Heart left ventricle (tissue), 13 donors: ENCODE measurements at regions not wholly inside any gene's neighbourhood (a gene's known extent, or its start where the extent isn't known, plus 50 kb on each side); places are given as distances from the start of the nearest gene placed in this dataset.

Experiments
- POLR2A ChIP-seq, 2 donors: fragments of 450-650 bp; IDR thresholded peaks; one replicate each; pipeline ENCODE4 v1.6.1; 2017; ENCODE audit warnings: antibody characterized with exemption in 2 of 2, mild to moderate bottlenecking in 2 of 2, moderate library complexity in 2 of 2
- TF ChIP-seq, protein P1 (sequence below), 12 donors: fragments of 200-600 bp; sonication (generic) in 4 of 12; IDR thresholded peaks; one replicate each; pipeline versions ENCODE4 v1.5.0 to v1.8.0; 2018 to 2022; ENCODE audit warnings: antibody characterized with exemption in 12 of 12, mild to moderate bottlenecking in 5 of 12
- donor health status: ischemic (EF 13 %, LVEDD 7.1; RV severe dilation, severe dysfunction).
- donor health status: DM: no; HTN: yes; CAD: no.
- donor health status: DM: no; HTN: no; CAD: no.
- donor health status: ischemic (EF 25% LVEDD 6.9; RV normal size, moderate dysfunction).
- donor health status: ischemic (EF 25% LVEDD 5.7; RV mildly dilated, moderate dysfunction).
- donor health status: ischemic (EF 35%, LVEDD 5.7; RV mildly dilated, moderate dysfunction).
- donor health status: nonischemic (EF 11% LVEDD 7.7; RV severe dilation, severe dysfunction).
- donor health status: DM: yes; HTN: yes; CAD: no.
- donor health status: PGD.
- donor health status: ischemic (EF 29% LVEDD 5.4; RV normal size, mild dysfunction).
- donor health status: nonischemic (EF 23%, LVEDD 6.1; RV moderate dilation, normal function).

DNA sequence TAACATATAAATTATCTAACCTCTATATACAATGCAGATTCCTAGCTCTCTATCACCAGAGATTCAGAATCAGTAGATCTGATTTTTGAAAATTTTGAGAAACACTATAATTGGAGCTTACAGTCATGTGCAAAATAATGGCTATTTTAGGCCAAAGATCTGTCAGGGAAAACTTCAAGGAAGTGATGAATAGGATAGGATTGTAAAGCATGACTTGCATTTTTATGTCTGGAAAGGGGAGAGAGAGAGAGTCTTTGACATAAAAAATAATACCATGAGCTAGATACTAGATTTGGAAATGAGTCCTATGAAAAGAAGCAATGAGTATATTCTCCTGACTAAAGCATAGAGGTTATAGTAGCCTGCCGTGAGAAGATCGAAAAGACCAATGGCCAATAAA, 181.1 kb downstream of the SDHAF3 start:
- TF ChIP-seq, protein P1, sequence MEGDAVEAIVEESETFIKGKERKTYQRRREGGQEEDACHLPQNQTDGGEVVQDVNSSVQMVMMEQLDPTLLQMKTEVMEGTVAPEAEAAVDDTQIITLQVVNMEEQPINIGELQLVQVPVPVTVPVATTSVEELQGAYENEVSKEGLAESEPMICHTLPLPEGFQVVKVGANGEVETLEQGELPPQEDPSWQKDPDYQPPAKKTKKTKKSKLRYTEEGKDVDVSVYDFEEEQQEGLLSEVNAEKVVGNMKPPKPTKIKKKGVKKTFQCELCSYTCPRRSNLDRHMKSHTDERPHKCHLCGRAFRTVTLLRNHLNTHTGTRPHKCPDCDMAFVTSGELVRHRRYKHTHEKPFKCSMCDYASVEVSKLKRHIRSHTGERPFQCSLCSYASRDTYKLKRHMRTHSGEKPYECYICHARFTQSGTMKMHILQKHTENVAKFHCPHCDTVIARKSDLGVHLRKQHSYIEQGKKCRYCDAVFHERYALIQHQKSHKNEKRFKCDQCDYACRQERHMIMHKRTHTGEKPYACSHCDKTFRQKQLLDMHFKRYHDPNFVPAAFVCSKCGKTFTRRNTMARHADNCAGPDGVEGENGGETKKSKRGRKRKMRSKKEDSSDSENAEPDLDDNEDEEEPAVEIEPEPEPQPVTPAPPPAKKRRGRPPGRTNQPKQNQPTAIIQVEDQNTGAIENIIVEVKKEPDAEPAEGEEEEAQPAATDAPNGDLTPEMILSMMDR (IDR thresholded peaks at IDR 0.05): no peak
- TF ChIP-seq POLR2A (IDR thresholded peaks at IDR 0.05): no peak
